Aorta (tissue), 5 donors: ENCODE measurements at regions not wholly inside any gene's neighbourhood (a gene's known extent, or its start where the extent isn't known, plus 50 kb on each side); places are given as distances from the start of the nearest gene placed in this dataset.

ENCODE experiments used
- ATAC-seq: fragments of 200-7000 bp; cut with Tn5 transposase; one replicate; pipeline ENCODE4 v1.9.1; 2022; ENCODE audit warnings: moderate library complexity; ENCODE audit not compliant: low FRiP score
- DNase-seq, 2 donors: peaks; one replicate each; pipeline ENCODE4 v3.0.0-alpha.2; 2020
- H3K27ac ChIP-seq, 2 donors: one replicate each; pipeline ENCODE4 v1.5.1; 2013; ENCODE audit warnings: low read length in 2 of 2, mild to moderate bottlenecking in 2 of 2, moderate library complexity in 2 of 2, control low read depth in 1 of 2, inconsistent platforms in 1 of 2, low read depth in 1 of 2
- H3K27me3 ChIP-seq, 2 donors: one replicate each; pipeline ENCODE4 v1.6.1; 2013; ENCODE audit warnings: control low read depth in 1 of 2, low read length in 1 of 2, mild to moderate bottlenecking in 1 of 2, moderate library complexity in 1 of 2; ENCODE audit not compliant: insufficient read depth in 2 of 2, control insufficient read depth in 1 of 2
- H3K36me3 ChIP-seq, 2 donors: one replicate each; pipeline ENCODE4 v1.6.1; 2013; ENCODE audit warnings: control low read depth in 1 of 2, low read length in 1 of 2, mild to moderate bottlenecking in 1 of 2; ENCODE audit not compliant: insufficient read depth in 2 of 2, control insufficient read depth in 1 of 2
- H3K4me1 ChIP-seq, 2 donors: one replicate each; pipeline ENCODE4 v1.6.1; 2013; ENCODE audit warnings: low read length in 2 of 2, control low read depth in 1 of 2, mild to moderate bottlenecking in 1 of 2, moderate library complexity in 1 of 2; ENCODE audit not compliant: insufficient read depth in 2 of 2, control insufficient read depth in 1 of 2
- H3K4me3 ChIP-seq, 2 donors: one replicate each; pipeline ENCODE4 v1.5.1; 2013; ENCODE audit warnings: low read length in 2 of 2, control low read depth in 1 of 2, mild to moderate bottlenecking in 1 of 2
- H3K9me3 ChIP-seq: one replicate; pipeline ENCODE4 v1.6.1; 2013; ENCODE audit warnings: mild to moderate bottlenecking, low read length; ENCODE audit not compliant: control insufficient read depth
- WGBS, 2 donors: extraction: QIAGEN DNeasy Blood & Tissue Kit; methylation state at CpG; one replicate each; pipeline ENCODE4 v1.1.7; 2013; 5-methylcytosine and 5-hydroxymethylcytosine counted together
- intact Hi-C, 2 donors: fragments of 100-400 bp; cut with DNase I; formaldehyde crosslinking; loops; one replicate each; pipeline versions ENCODE4 v1.14.2 to v1.15.0; 2022
- donor health status: healthy with polysubstance abuse.
- donor health status: Bipolar disorder and iron deficiency.
- donor health status: DM: no; HTN: no; CAD: no.
- donor health status: DM: no; HTN: no; CAD: no.
- donor health status: DM: yes; HTN: yes; CAD: no.

GRCh38 chr5:68744206-68744605, 349.6 kb upstream of the SLC30A5 start:
- Histone ChIP-seq H3K9me3 (no peaks in the 10 kb centered on the region), H3K27ac (no peak overlapping the region), H3K36me3 (no peaks in the 10 kb centered on the region), H3K27me3 (no peaks in the 10 kb centered on the region), H3K4me3 (no peak overlapping the region), H3K4me1 (no peaks in the 10 kb centered on the region)
- 88 to 90% methylated on average over 4 of the region's 4 CpGs for WGBS, 2 donors
- no peak for DNase-seq
- ATAC-seq: no peak
- intact Hi-C loops: no loop called here

GRCh38 chr5:68745448-68745847, 348.4 kb upstream of the SLC30A5 start:
- Histone ChIP-seq H3K4me3 (no peak overlapping the region), H3K4me1 (no peaks in the 10 kb centered on the region), H3K27me3 (no peaks in the 10 kb centered on the region), H3K9me3 (no peaks in the 10 kb centered on the region), H3K36me3 (no peaks in the 10 kb centered on the region), H3K27ac (no peak overlapping the region)
- intact Hi-C loops: no loop called here
- ATAC-seq: no peak
- DNase-seq: no peak

DNA sequence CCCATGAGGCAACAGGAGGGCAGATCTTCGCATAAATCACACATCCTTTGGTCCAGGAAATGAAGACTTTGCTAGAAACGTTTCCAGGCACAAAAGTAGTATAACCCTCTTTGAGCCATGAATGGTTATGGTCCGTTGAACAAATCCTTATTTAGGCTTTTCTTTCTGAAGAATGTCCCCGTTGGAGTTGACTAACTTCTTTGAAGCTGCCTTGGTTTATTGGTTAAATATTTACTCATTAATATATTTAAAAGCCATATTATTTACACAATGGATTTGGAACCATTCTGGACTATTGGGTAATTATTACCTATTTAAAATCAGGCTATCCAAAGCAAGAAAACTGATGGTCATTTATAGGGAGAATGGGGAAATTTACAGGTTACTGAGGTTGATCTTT, 347.6 kb upstream of the SLC30A5 start:
- intact Hi-C loops: no loop called here
- no peaks in the 10 kb centered on the region for H3K36me3 ChIP-seq
- H3K4me1 ChIP-seq: no peaks in the 10 kb centered on the region
- H3K27me3 ChIP-seq: no peaks in the 10 kb centered on the region
- 80 to 81% methylated on average over 4 of the region's 4 CpGs for WGBS, 2 donors
- H3K27ac ChIP-seq: no peak overlapping the region
- no peak for DNase-seq
- H3K9me3 ChIP-seq: no peaks in the 10 kb centered on the region
- ATAC-seq: no peak
- no peak overlapping the region for H3K4me3 ChIP-seq

DNA sequence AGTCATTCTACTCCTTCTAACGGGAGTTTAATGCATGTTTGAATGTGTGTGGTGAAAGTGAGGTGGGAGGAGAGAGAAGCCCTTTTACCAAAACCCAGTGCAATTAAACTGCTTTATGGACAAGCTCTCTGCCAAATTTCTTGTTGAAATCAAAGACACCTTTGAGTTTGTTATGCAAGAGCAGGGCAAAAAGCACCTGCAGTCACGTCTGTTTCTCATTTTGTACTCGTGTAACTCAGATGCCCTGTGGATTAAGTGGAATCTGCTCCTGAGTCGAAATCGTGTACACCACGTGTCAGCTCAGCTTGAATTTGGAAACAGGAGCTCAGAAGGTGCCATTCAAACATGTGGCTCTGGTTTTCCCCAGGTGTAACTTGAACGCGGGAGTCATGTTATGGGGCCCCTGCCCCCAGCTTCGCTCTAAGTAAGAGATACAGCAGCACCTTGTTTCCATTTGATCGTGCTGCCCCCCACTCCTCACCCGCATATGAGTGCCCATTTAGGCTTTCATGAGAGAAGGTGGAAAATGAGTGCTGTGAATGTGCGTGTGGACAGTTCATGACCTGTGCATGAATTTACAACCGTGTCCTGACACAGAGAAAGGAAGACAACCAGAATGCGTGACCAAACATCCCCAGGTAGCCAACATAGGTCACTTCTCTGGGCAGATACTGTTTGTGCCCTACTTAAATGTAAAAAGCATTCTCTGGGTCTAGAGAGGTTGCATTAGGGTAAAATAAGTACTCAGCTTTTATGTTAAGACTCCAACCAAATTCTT, 347.0 kb upstream of the SLC30A5 start:
- no peaks in the 10 kb centered on the region for H3K36me3 ChIP-seq
- no peak for ATAC-seq
- H3K27me3 ChIP-seq: no peaks in the 10 kb centered on the region
- DNase-seq: no peak
- no peaks in the 10 kb centered on the region for H3K9me3 ChIP-seq
- H3K4me3 ChIP-seq: no peak overlapping the region
- 72 to 91% methylated on average over 14 of the region's 14 CpGs for WGBS, 2 donors
- intact Hi-C loops: no loop called here
- H3K4me1 ChIP-seq: no peaks in the 10 kb centered on the region
- H3K27ac ChIP-seq: no peak overlapping the region

GRCh38 chr5:68747521-68747920, 346.3 kb upstream of the SLC30A5 start:
- no peak overlapping the region for H3K4me3 ChIP-seq
- no peak for ATAC-seq
- no peaks in the 10 kb centered on the region for H3K9me3 ChIP-seq
- DNase-seq: no peak
- no peaks in the 10 kb centered on the region for H3K4me1 ChIP-seq
- no peak overlapping the region for H3K27ac ChIP-seq
- H3K36me3 ChIP-seq: no peaks in the 10 kb centered on the region
- H3K27me3 ChIP-seq: no peaks in the 10 kb centered on the region
- intact Hi-C loops: no loop called here
- WGBS, 2 donors: 93 to 94% methylated on average over 4 of the region's 4 CpGs

- intact Hi-C loops: no loop called here
- ATAC-seq (no peak), DNase-seq (no peak)
- Histone ChIP-seq H3K4me1 (no peaks in the 10 kb centered on the region), H3K27me3 (no peaks in the 10 kb centered on the region), H3K27ac (no peak overlapping the region), H3K36me3 (no peaks in the 10 kb centered on the region), H3K4me3 (no peak overlapping the region), H3K9me3 (no peaks in the 10 kb centered on the region)
- 85 to 88% methylated on average over 3 of the region's 3 CpGs for WGBS, 2 donors
Measured at GRCh38 chr5:68748101-68748500, 345.7 kb upstream of the SLC30A5 start.

- no peaks in the 10 kb centered on the region for H3K9me3 ChIP-seq
- H3K27ac ChIP-seq: no peak overlapping the region
- intact Hi-C loops: no loop called here
- H3K4me1 ChIP-seq: no peaks in the 10 kb centered on the region
- no peaks in the 10 kb centered on the region for H3K27me3 ChIP-seq
- whole genome bisulfite sequencing, 2 donors: 87 to 94% methylated on average over 2 of the region's 2 CpGs
- H3K36me3 ChIP-seq: no peaks in the 10 kb centered on the region
- DNase-seq (no peak), ATAC-seq (no peak)
- no peak overlapping the region for H3K4me3 ChIP-seq
Measured at GRCh38 chr5:68749077-68749476, 344.7 kb upstream of the SLC30A5 start.

DNA sequence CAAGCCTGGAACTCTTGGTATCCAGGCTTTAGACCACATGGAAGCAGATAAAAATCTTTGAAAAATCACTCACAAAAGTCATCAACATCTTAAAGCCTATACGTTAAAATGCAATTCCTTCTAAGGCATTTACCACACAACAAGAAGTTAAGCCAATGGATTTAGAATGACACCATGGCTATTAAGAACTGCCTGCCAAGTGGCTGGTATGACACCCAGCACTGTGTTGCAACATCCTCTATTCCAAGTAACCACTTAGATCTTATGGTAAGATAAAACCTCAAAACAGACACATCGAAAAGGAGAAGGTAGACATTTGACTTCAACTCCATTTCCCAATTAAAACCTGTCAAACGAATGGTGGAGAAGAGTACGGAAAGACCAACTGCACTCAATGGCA, 344.2 kb upstream of the SLC30A5 start:
- 91 to 96% methylated on average over 4 of the region's 4 CpGs for WGBS, 2 donors
- H3K4me3 ChIP-seq: no peak overlapping the region
- H3K36me3 ChIP-seq: no peaks in the 10 kb centered on the region
- H3K27me3 ChIP-seq: no peaks in the 10 kb centered on the region
- no peaks in the 10 kb centered on the region for H3K4me1 ChIP-seq
- intact Hi-C loops: no loop called here
- H3K9me3 ChIP-seq: peaks cover 2% of the 10 kb centered on the region
- ATAC-seq: no peak
- no peak for DNase-seq
- H3K27ac ChIP-seq: no peak overlapping the region

GRCh38 chr5:68751661-68752060, 342.2 kb upstream of the SLC30A5 start:
- Histone ChIP-seq H3K4me3 (no peak overlapping the region), H3K27me3 (no peaks in the 10 kb centered on the region), H3K4me1 (no peaks in the 10 kb centered on the region), H3K9me3 (peaks cover 2% of the 10 kb centered on the region), H3K36me3 (no peaks in the 10 kb centered on the region), H3K27ac (no peak overlapping the region)
- DNase-seq (no peak), ATAC-seq (no peak)
- 91 to 96% methylated on average over 3 of the region's 3 CpGs for WGBS, 2 donors
- intact Hi-C loops: no loop called here
